HL-60 (cell line): ENCODE measurements at regions not wholly inside any gene's neighbourhood (a gene's known extent, or its start where the extent isn't known, plus 50 kb on each side); places are given as distances from the start of the nearest gene placed in this dataset.
"Not testable (repeated sequence)": the region's sequence is repeated elsewhere in the genome, so short reads cannot be mapped to it uniquely, and the experiment has no call there.

Source experiments
- DNase-seq, 2 experiments: peaks; one replicate each; pipeline ENCODE4 v3.0.0-alpha.2; 2010 to 2020; ENCODE audit warnings: low read depth in 1 of 2, low spot score in 1 of 2
- H3K27ac ChIP-seq: fragments of 250-450 bp; sonication (Bioruptor Pico); replicated peaks from 2 replicates; pipeline ENCODE4 v1.5.1; 2020; ENCODE audit warnings: mild to moderate bottlenecking, moderate library complexity
- H3K27me3 ChIP-seq: fragments of 250-450 bp; sonication (Bioruptor Pico); 2 replicates; pipeline ENCODE4 v1.5.1; 2021; ENCODE audit warnings: mild to moderate bottlenecking, moderate library complexity; ENCODE audit not compliant: insufficient read depth, poor library complexity, severe bottlenecking
- H3K4me3 ChIP-seq: replicated peaks from 2 replicates; pipeline ENCODE4 v1.5.1; 2011; ENCODE audit warnings: mild to moderate bottlenecking, control low read depth, low read length; ENCODE audit not compliant: insufficient read depth
- CTCF ChIP-seq: IDR thresholded peaks from one replicate; pipeline ENCODE4 v1.5.1; 2011; ENCODE audit warnings: low read length, control low read depth, inconsistent platforms; ENCODE audit not compliant: insufficient read depth
- GABPA ChIP-seq: IDR thresholded peaks from 2 replicates; pipeline ENCODE4 v1.6.1; 2012; ENCODE audit warnings: low read depth
- POLR2AphosphoS5 ChIP-seq: IDR thresholded peaks from 2 replicates; pipeline ENCODE4 v1.6.1; 2012; ENCODE audit warnings: low read depth
- REST ChIP-seq: IDR thresholded peaks from 2 replicates; pipeline ENCODE4 v1.6.1; 2012; ENCODE audit warnings: low read depth; ENCODE audit not compliant: insufficient replicate concordance
- SPI1 ChIP-seq: IDR thresholded peaks from 2 replicates; pipeline ENCODE4 v1.6.1; 2012; ENCODE audit warnings: low read depth, mild to moderate bottlenecking, borderline replicate concordance

GRCh38 chr11:13567551-13567950, 71.8 kb upstream of the PTH start:
- Histone ChIP-seq H3K4me3 (no peak overlapping the region), H3K27ac (no peak overlapping the region), H3K27me3 (no peaks in the 10 kb centered on the region)
- no peak for DNase-seq
- TF ChIP-seq POLR2AphosphoS5: no peak
- no peak for TF ChIP-seq GABPA
- no peak for TF ChIP-seq REST

- no peak overlapping the region for H3K4me3 ChIP-seq
- H3K27ac ChIP-seq: no peak overlapping the region
- H3K27me3 ChIP-seq: no peaks in the 10 kb centered on the region
- no peak for DNase-seq
- TF ChIP-seq REST (no peak), CTCF (no peak), SPI1 (no peak), POLR2AphosphoS5 (no peak), GABPA (no peak)
Measured at GRCh38 chr11:13561860-13562259, 66.1 kb upstream of the PTH start.

GRCh38 chr11:13560341-13560740, 64.5 kb upstream of the PTH start:
- H3K27me3 ChIP-seq, H3K4me3 ChIP-seq, H3K27ac ChIP-seq, DNase-seq: not testable (repeated sequence)

- DNase-seq: no peak
- no peaks in the 10 kb centered on the region for H3K27me3 ChIP-seq
- no peak overlapping the region for H3K27ac ChIP-seq
- H3K4me3 ChIP-seq: no peak overlapping the region
- TF ChIP-seq REST: no peak
- no peak for TF ChIP-seq GABPA
- TF ChIP-seq CTCF: no peak
- TF ChIP-seq SPI1: no peak
- no peak for TF ChIP-seq POLR2AphosphoS5
Measured at GRCh38 chr11:13552784-13553183, 57.0 kb upstream of the PTH start.
